NB4 (cell line): ENCODE measurements at regions not wholly inside any gene's neighbourhood (a gene's known extent, or its start where the extent isn't known, plus 50 kb on each side); places are given as distances from the start of the nearest gene placed in this dataset.

Experiments used
- POLR2A ChIP-seq: IDR thresholded peaks from 2 replicates; pipeline ENCODE4 v1.6.1; 2011; ENCODE audit warnings: mild to moderate bottlenecking; ENCODE audit not compliant: insufficient read length; ENCODE audit errors: extremely low read depth
- TF ChIP-seq, protein P1 (sequence below): IDR thresholded peaks from one replicate; pipeline ENCODE4 v1.5.1; 2012; ENCODE audit warnings: low read depth, low read length

DNA sequence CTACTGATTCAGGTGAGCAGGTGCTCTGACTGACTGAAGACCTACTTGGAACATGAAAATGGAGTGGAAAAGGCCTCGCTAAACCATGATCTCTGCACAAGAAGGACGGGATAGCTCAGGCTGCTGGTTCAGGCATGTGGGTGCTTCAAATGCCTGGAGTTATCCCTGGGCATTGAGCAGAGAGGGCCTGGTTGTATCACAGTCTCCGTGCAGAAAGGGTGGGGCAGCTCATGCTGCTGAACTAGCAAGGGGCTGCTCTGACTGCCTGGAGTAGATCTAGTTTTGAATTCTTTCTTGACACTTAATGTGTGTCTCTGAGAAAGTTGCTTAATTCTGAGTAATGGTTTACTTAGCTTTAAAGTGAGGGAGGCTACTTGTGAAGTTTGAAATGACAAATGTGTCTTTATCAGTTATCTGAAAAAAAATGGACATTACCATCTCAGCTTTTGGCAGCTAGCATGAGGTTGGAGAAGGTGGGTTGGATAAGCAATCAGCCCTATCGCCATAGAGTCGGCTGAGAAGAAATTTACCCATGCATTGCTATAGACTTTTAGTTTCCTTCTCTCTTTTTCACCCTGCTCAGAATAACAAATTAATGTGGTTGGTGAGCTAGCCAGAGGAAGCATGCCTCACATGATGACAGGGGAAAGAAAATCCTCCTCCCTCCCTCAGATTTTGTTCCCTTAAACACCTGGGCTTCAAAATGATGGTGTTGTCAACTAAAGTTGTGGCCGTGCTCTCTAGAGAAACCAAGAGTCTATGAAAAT lies 832.4 kb downstream of the STIM2 start:
- TF ChIP-seq, protein P1, sequence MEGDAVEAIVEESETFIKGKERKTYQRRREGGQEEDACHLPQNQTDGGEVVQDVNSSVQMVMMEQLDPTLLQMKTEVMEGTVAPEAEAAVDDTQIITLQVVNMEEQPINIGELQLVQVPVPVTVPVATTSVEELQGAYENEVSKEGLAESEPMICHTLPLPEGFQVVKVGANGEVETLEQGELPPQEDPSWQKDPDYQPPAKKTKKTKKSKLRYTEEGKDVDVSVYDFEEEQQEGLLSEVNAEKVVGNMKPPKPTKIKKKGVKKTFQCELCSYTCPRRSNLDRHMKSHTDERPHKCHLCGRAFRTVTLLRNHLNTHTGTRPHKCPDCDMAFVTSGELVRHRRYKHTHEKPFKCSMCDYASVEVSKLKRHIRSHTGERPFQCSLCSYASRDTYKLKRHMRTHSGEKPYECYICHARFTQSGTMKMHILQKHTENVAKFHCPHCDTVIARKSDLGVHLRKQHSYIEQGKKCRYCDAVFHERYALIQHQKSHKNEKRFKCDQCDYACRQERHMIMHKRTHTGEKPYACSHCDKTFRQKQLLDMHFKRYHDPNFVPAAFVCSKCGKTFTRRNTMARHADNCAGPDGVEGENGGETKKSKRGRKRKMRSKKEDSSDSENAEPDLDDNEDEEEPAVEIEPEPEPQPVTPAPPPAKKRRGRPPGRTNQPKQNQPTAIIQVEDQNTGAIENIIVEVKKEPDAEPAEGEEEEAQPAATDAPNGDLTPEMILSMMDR, result no peak
- TF ChIP-seq POLR2A, result no peak
